Activated T-cell treated with anti-CD3 and anti-CD28 coated beads, Interleukin-2, amount 50 U/mL, for 72 hours (primary cell): ENCODE measurements at regions not wholly inside any gene's neighbourhood (a gene's known extent, or its start where the extent isn't known, plus 50 kb on each side); places are given as distances from the start of the nearest gene placed in this dataset.
"Not testable (repeated sequence)": the region's sequence is repeated elsewhere in the genome, so short reads cannot be mapped to it uniquely, and the experiment has no call there.

Experiments used
- ATAC-seq, 2 donors: fragments of 150-1000 bp; cut with Tn5 transposase; replicated peaks in 1 of 2; 2 replicates each; pipeline ENCODE4 v1.10.0; 2021; ENCODE audit warnings: moderate library complexity in 2 of 2, mild to moderate bottlenecking in 1 of 2
- DNase-seq, 2 donors: peaks; one replicate each; pipeline ENCODE4 v3.0.0; 2021 to 2022; ENCODE audit warnings: mixed read lengths in 1 of 2
- H3K27ac Mint-ChIP-seq: one replicate; pipeline ENCODE4 v1.8.0; 2022; ENCODE audit warnings: mild to moderate bottlenecking, moderate library complexity, mixed read lengths
- H3K27me3 Mint-ChIP-seq: one replicate; pipeline ENCODE4 v1.8.0; 2022; ENCODE audit warnings: low read depth, mixed read lengths
- H3K36me3 Mint-ChIP-seq, 2 donors: one replicate each; pipeline ENCODE4 v1.8.0; 2022; ENCODE audit warnings: mixed read lengths in 2 of 2, mild to moderate bottlenecking in 1 of 2; ENCODE audit not compliant: insufficient read depth in 2 of 2
- H3K4me1 Mint-ChIP-seq: one replicate; pipeline ENCODE4 v1.8.0; 2022; ENCODE audit warnings: low read depth, mixed read lengths
- H3K4me3 Mint-ChIP-seq, 2 donors: one replicate each; pipeline ENCODE4 v1.8.0; 2022; ENCODE audit warnings: mild to moderate bottlenecking in 2 of 2, mixed read lengths in 2 of 2, moderate library complexity in 2 of 2
- H3K9me3 Mint-ChIP-seq, 2 donors: one replicate each; pipeline ENCODE4 v1.8.0; 2022; ENCODE audit warnings: mixed read lengths in 2 of 2

DNA sequence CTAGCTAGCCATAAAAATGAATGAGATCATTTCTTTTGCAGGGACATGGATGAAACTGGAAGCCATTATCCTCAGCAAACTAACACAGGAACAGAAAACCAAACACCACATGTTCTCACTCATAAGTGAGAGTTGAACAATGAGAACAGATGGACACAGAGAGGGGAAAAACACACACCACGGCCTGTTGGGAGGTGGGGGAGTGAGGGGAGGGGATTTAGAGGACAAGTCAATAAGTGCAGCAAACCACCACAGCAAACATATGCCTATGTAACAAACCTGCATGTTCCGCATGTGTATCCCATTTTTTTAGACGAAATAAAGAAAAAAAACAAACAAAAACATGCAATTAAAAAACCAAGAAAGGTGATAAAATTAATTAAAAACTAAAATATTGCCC is 308.8 kb upstream of the RND3 start:
- H3K36me3 Mint-ChIP-seq, H3K27ac Mint-ChIP-seq, DNase-seq, H3K4me1 Mint-ChIP-seq, H3K9me3 Mint-ChIP-seq, H3K4me3 Mint-ChIP-seq, H3K27me3 Mint-ChIP-seq, ATAC-seq: not testable (repeated sequence)

- Mint-ChIP-seq H3K4me1 (no peaks in the 10 kb centered on the region), H3K27me3 (no peaks in the 10 kb centered on the region), H3K36me3 (no peaks in the 10 kb centered on the region), H3K9me3 (peaks cover 1 to 3% of the 10 kb centered on the region in 2 donors), H3K4me3 (no peak overlapping the region), H3K27ac (no peak overlapping the region)
- DNase-seq (no peak), ATAC-seq (no peak)
These were observed 305.4 kb upstream of the RND3 start for GRCh38 chr2:150792780-150793300.

- no peaks in the 10 kb centered on the region for H3K27me3 Mint-ChIP-seq
- no peak for ATAC-seq
- H3K4me1 Mint-ChIP-seq, result no peaks in the 10 kb centered on the region
- DNase-seq, result no peak
- H3K4me3 Mint-ChIP-seq, result no peak overlapping the region
- no peak overlapping the region for H3K27ac Mint-ChIP-seq
- H3K36me3 Mint-ChIP-seq, result no peaks in the 10 kb centered on the region
- H3K9me3 Mint-ChIP-seq, result peaks cover 1 to 3% of the 10 kb centered on the region in 2 donors
These were observed 304.1 kb upstream of the RND3 start for GRCh38 chr2:150791567-150791966.

GRCh38 chr2:150789376-150789905 is 302.0 kb upstream of the RND3 start:
- H3K36me3 Mint-ChIP-seq, result no peaks in the 10 kb centered on the region
- peaks cover 0 to 1% of the 10 kb centered on the region in 2 donors for H3K9me3 Mint-ChIP-seq
- no peak overlapping the region for H3K4me3 Mint-ChIP-seq
- no peaks in the 10 kb centered on the region for H3K4me1 Mint-ChIP-seq
- ATAC-seq (no peak), DNase-seq (no peak)
- no peak overlapping the region for H3K27ac Mint-ChIP-seq
- H3K27me3 Mint-ChIP-seq, result no peaks in the 10 kb centered on the region

DNA sequence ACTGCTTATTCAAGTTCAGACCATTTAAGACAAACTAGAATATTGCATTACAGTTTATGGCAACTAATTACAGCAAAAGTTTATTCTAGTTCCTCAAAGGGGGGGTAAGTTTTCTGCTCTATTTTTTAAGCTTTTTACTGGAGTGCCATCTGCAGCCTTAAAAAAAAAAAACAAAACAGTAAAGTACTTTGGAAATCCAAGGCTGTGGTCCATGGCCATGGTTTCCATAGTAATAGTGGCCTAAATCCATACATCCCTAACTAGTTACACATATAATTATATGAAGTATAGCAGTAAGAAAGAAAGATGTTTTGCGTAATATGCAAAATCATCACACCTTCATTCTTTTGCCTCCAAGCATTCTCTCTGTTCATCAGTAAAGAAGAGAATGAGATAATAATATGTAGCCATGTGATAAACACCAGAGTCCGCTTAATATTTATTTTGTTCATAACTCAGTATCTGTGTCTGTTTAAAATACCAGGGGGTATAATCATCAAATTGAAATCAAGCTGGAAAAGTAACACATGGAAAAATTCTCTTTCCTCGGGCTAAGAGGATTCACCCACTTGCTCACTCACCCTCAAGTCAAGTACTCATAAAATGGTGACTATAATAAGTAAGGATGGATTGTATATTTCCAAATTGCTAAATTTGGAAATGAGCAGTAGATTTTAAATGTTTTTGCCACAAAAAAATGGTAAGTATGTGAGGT is 301.1 kb upstream of the RND3 start:
- DNase-seq (no peak), ATAC-seq (no peak)
- Mint-ChIP-seq H3K27me3 (no peaks in the 10 kb centered on the region), H3K27ac (no peak overlapping the region), H3K9me3 (peaks cover 0 to 3% of the 10 kb centered on the region in 2 donors), H3K4me1 (no peaks in the 10 kb centered on the region), H3K36me3 (no peaks in the 10 kb centered on the region), H3K4me3 (no peak overlapping the region)

GRCh38 chr2:150787353-150788093 is 300.1 kb upstream of the RND3 start:
- no peak for DNase-seq
- H3K27ac Mint-ChIP-seq, result no peak overlapping the region
- H3K36me3 Mint-ChIP-seq, result no peaks in the 10 kb centered on the region
- H3K27me3 Mint-ChIP-seq, result no peaks in the 10 kb centered on the region
- ATAC-seq, result no peak
- no peaks in the 10 kb centered on the region for H3K4me1 Mint-ChIP-seq
- peaks cover 0 to 3% of the 10 kb centered on the region in 2 donors for H3K9me3 Mint-ChIP-seq
- no peak overlapping the region for H3K4me3 Mint-ChIP-seq

- H3K27me3 Mint-ChIP-seq, result no peaks in the 10 kb centered on the region
- ATAC-seq (no peak), DNase-seq (no peak)
- peaks cover 0 to 1% of the 10 kb centered on the region in 2 donors for H3K9me3 Mint-ChIP-seq
- no peak overlapping the region for H3K4me3 Mint-ChIP-seq
- no peaks in the 10 kb centered on the region for H3K36me3 Mint-ChIP-seq
- no peaks in the 10 kb centered on the region for H3K4me1 Mint-ChIP-seq
- H3K27ac Mint-ChIP-seq, result no peak overlapping the region
These were observed 296.9 kb upstream of the RND3 start for GRCh38 chr2:150784389-150784788.

GRCh38 chr2:150783896-150784295 is 296.4 kb upstream of the RND3 start:
- Mint-ChIP-seq H3K4me1 (no peaks in the 10 kb centered on the region), H3K36me3 (no peaks in the 10 kb centered on the region), H3K27ac (no peak overlapping the region), H3K4me3 (no peak overlapping the region), H3K27me3 (no peaks in the 10 kb centered on the region), H3K9me3 (peaks cover 0 to 1% of the 10 kb centered on the region in 2 donors)
- no peak for DNase-seq
- no peak for ATAC-seq

GRCh38 chr2:150783015-150783414 is 295.5 kb upstream of the RND3 start:
- no peak overlapping the region for H3K27ac Mint-ChIP-seq
- H3K36me3 Mint-ChIP-seq, result no peaks in the 10 kb centered on the region
- no peak overlapping the region for H3K4me3 Mint-ChIP-seq
- H3K9me3 Mint-ChIP-seq, result peaks cover 0 to 1% of the 10 kb centered on the region in 2 donors
- ATAC-seq, result no peak
- no peak for DNase-seq
- no peaks in the 10 kb centered on the region for H3K4me1 Mint-ChIP-seq
- no peaks in the 10 kb centered on the region for H3K27me3 Mint-ChIP-seq

DNA sequence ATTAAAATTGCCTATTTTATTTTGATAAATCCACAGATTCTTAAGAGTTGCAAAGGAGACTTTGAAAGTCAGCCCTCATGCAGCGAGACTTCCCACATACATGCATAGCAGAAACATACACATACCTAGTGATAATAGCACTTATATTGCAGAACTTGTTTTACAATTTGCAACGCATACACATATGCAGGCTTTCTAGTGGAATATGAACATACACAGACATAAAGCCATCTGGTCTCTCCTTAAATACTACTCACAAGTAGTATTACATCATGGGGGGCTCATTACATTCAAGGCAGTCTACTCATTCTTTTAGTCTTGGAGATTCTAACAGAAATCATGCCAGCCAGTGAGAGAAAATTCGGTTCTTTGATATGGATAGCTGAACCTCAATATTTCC is 295.1 kb upstream of the RND3 start:
- H3K4me3 Mint-ChIP-seq, result no peak overlapping the region
- H3K27ac Mint-ChIP-seq, result no peak overlapping the region
- H3K36me3 Mint-ChIP-seq, result no peaks in the 10 kb centered on the region
- H3K4me1 Mint-ChIP-seq, result no peaks in the 10 kb centered on the region
- peaks cover 0 to 1% of the 10 kb centered on the region in 2 donors for H3K9me3 Mint-ChIP-seq
- DNase-seq (no peak), ATAC-seq (no peak)
- H3K27me3 Mint-ChIP-seq, result no peaks in the 10 kb centered on the region

GRCh38 chr2:150781142-150781541 is 293.7 kb upstream of the RND3 start:
- Mint-ChIP-seq H3K27me3 (no peaks in the 10 kb centered on the region), H3K36me3 (no peaks in the 10 kb centered on the region), H3K4me1 (no peaks in the 10 kb centered on the region), H3K4me3 (no peak overlapping the region), H3K9me3 (peaks cover 0 to 1% of the 10 kb centered on the region in 2 donors), H3K27ac (no peak overlapping the region)
- ATAC-seq (no peak), DNase-seq (no peak)

GRCh38 chr2:150778828-150779227 is 291.4 kb upstream of the RND3 start:
- no peak for DNase-seq
- Mint-ChIP-seq H3K27ac (no peak overlapping the region), H3K36me3 (no peaks in the 10 kb centered on the region), H3K27me3 (no peaks in the 10 kb centered on the region), H3K4me3 (no peak overlapping the region), H3K4me1 (no peaks in the 10 kb centered on the region), H3K9me3 (no peaks in the 10 kb centered on the region)
- ATAC-seq, result no peak

- no peaks in the 10 kb centered on the region for H3K27me3 Mint-ChIP-seq
- H3K36me3 Mint-ChIP-seq, result no peaks in the 10 kb centered on the region
- H3K27ac Mint-ChIP-seq, result no peak overlapping the region
- DNase-seq (no peak), ATAC-seq (no peak)
- peaks cover 0 to 2% of the 10 kb centered on the region in 2 donors for H3K9me3 Mint-ChIP-seq
- H3K4me3 Mint-ChIP-seq, result no peak overlapping the region
- no peaks in the 10 kb centered on the region for H3K4me1 Mint-ChIP-seq
These were observed 282.0 kb upstream of the RND3 start for GRCh38 chr2:150769421-150769820.
